Stomach (tissue), 8 donors: ENCODE measurements at regions not wholly inside any gene's neighbourhood (a gene's known extent, or its start where the extent isn't known, plus 50 kb on each side); places are given as distances from the start of the nearest gene placed in this dataset.

Source experiments
- DNase-seq, 2 donors: peaks; one replicate each; pipeline versions ENCODE4 v3.0.0 to v3.0.0-alpha.2; 2013 to 2019
- H3K27ac ChIP-seq, 5 donors: fragments of 200-600 bp in 4 of 5; sonication (generic) in 4 of 5; one replicate each; pipeline ENCODE4 v1.5.1; 2013 to 2019; ENCODE audit warnings: mild to moderate bottlenecking in 1 of 5, moderate library complexity in 1 of 5
- H3K27me3 ChIP-seq, 3 donors: fragments of 200-600 bp; sonication (generic); one replicate each; pipeline ENCODE4 v1.5.1; 2017 to 2019; ENCODE audit warnings: mixed run types in 1 of 3
- H3K36me3 ChIP-seq, 4 donors: fragments of 200-600 bp; sonication (generic); 1 replicate in 3 of 4; 2 replicates in 1 of 4; pipeline ENCODE4 v1.5.1; 2016 to 2019
- H3K4me1 ChIP-seq, 4 donors: fragments of 200-600 bp; sonication (generic); one replicate each; pipeline ENCODE4 v1.5.1; 2016 to 2019
- H3K4me3 ChIP-seq, 4 donors: fragments of 200-600 bp; sonication (generic) in 3 of 4; one replicate each; pipeline ENCODE4 v1.5.1; 2016 to 2019; ENCODE audit warnings: mild to moderate bottlenecking in 1 of 4
- H3K9me3 ChIP-seq, 4 donors: fragments of 200-600 bp; sonication (generic); one replicate each; pipeline ENCODE4 v1.5.1; 2016 to 2019
- EP300 ChIP-seq: sonication (generic); formaldehyde crosslinking; IDR thresholded peaks from one replicate; pipeline ENCODE4 v1.6.1; 2017; ENCODE audit warnings: antibody characterized with exemption
- POLR2A ChIP-seq, 4 donors: fragments of 450-650 bp; IDR thresholded peaks; one replicate each; pipeline ENCODE4 v1.6.1; 2016; ENCODE audit warnings: antibody characterized with exemption in 4 of 4, control low read depth in 2 of 4, mild to moderate bottlenecking in 1 of 4, moderate library complexity in 1 of 4
- POLR2AphosphoS5 ChIP-seq, 3 donors: sonication (generic); formaldehyde crosslinking; IDR thresholded peaks; one replicate each; pipeline ENCODE4 v1.6.1; 2016; ENCODE audit warnings: antibody characterized with exemption in 3 of 3
- WGBS, 5 donors: extraction: QIAGEN DNeasy Blood & Tissue Kit in 3 of 5; methylation state at CpG; one replicate each; pipeline versions ENCODE4 v1.1.5 to v1.1.7; 2013 to 2018; 5-methylcytosine and 5-hydroxymethylcytosine counted together
- intact Hi-C: fragments of 100-400 bp; cut with DNase I; formaldehyde crosslinking; loops from one replicate; pipeline ENCODE4 v1.15.1; 2023; ENCODE audit warnings: low total_unique reads
- TF ChIP-seq, protein P1 (sequence below), 7 experiments: fragments of 450-650 bp in 4 of 7; fragments of 200-600 bp in 3 of 7; sonication (generic) in 3 of 7; IDR thresholded peaks; one replicate each; pipeline ENCODE4 v1.5.1; 2016 to 2019; ENCODE audit warnings: antibody characterized with exemption in 7 of 7, control low read depth in 2 of 7, mild to moderate bottlenecking in 1 of 7
- donor health status: healthy with polysubstance abuse.
- donor health status: Bipolar disorder and iron deficiency.
- donor health status: healthy.

DNA sequence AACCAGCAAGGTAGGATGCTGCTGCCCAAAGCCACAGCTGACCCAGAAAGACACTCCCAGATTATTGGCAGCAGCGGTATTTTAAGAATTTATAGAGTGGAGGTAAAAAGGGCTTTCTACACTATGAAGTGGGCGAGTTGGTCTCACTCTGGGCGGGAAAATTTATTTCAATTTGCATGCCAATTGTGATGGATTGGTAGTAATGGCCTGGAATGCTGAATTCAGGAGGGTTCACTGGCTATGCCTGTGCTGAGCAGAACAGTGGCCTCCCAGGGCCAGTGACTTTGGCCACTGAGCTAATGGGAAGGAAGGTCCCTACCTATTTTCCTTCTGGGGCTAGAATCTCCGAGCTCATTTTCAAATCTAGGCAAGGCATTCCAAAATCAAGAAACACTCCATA is 243.5 kb downstream of the TSHZ3 start:
- Histone ChIP-seq H3K27me3 (peaks cover 0 to 28% (median 0%) of the 10 kb centered on the region in 3 donors), H3K36me3 (no peaks in the 10 kb centered on the region), H3K27ac (no peak overlapping the region), H3K4me3 (no peak overlapping the region), H3K9me3 (no peaks in the 10 kb centered on the region), H3K4me1 (peaks cover 0 to 4% (median 0%) of the 10 kb centered on the region in 4 donors)
- no peak for DNase-seq
- intact Hi-C loops, result no loop called here
- no peak for TF ChIP-seq EP300
- no peak for TF ChIP-seq POLR2A (IDR thresholded peaks at IDR 0.05)
- no peak for TF ChIP-seq POLR2AphosphoS5 (IDR thresholded peaks at IDR 0.05)
- TF ChIP-seq, protein P1, sequence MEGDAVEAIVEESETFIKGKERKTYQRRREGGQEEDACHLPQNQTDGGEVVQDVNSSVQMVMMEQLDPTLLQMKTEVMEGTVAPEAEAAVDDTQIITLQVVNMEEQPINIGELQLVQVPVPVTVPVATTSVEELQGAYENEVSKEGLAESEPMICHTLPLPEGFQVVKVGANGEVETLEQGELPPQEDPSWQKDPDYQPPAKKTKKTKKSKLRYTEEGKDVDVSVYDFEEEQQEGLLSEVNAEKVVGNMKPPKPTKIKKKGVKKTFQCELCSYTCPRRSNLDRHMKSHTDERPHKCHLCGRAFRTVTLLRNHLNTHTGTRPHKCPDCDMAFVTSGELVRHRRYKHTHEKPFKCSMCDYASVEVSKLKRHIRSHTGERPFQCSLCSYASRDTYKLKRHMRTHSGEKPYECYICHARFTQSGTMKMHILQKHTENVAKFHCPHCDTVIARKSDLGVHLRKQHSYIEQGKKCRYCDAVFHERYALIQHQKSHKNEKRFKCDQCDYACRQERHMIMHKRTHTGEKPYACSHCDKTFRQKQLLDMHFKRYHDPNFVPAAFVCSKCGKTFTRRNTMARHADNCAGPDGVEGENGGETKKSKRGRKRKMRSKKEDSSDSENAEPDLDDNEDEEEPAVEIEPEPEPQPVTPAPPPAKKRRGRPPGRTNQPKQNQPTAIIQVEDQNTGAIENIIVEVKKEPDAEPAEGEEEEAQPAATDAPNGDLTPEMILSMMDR (IDR thresholded peaks at IDR 0.05), result no peak
- 74 to 83% (median 79%) methylated on average over 4 of the region's 4 CpGs for WGBS, 5 donors

GRCh38 chr19:31104451-31104850 is 244.8 kb downstream of the TSHZ3 start:
- no peak overlapping the region for H3K27ac ChIP-seq
- WGBS, 5 donors, result 77 to 81% (median 77%) methylated on average over 10 of the region's 10 CpGs
- H3K9me3 ChIP-seq, result no peaks in the 10 kb centered on the region
- no peak for TF ChIP-seq POLR2AphosphoS5 (IDR thresholded peaks at IDR 0.05)
- TF ChIP-seq POLR2A (IDR thresholded peaks at IDR 0.05), result no peak
- TF ChIP-seq, protein P1 (IDR thresholded peaks at IDR 0.05), result no peak
- TF ChIP-seq EP300, result no peak
- peaks cover 0 to 17% (median 0%) of the 10 kb centered on the region in 3 donors for H3K27me3 ChIP-seq
- no peaks in the 10 kb centered on the region for H3K36me3 ChIP-seq
- intact Hi-C loops, result no loop called here
- no peak for DNase-seq
- H3K4me3 ChIP-seq, result no peak overlapping the region
- peaks cover 0 to 9% (median 0%) of the 10 kb centered on the region in 4 donors for H3K4me1 ChIP-seq

DNA sequence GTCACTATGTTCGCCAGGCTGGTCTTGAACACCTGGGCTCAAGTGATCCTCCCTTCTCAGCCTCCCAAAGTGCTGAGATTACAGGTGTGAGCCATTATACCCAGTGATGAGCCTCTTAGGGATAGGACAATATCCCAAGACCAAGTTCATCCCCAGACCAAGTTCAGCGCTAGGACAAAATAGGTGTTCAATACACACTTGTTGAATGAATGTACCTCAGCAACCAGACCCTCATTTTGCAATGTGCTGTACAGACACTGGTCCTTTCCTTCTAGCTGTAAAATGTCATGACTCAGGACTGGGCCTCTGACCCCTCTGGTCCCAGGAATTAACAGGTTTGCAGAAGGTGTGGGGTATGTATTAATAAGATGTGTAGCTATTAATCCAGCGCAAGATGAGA is 246.0 kb downstream of the TSHZ3 start:
- Histone ChIP-seq H3K27ac (no peak overlapping the region), H3K27me3 (peaks cover 0 to 5% (median 0%) of the 10 kb centered on the region in 3 donors), H3K9me3 (no peaks in the 10 kb centered on the region), H3K36me3 (no peaks in the 10 kb centered on the region), H3K4me3 (no peak overlapping the region), H3K4me1 (peaks cover 0 to 9% (median 0%) of the 10 kb centered on the region in 4 donors)
- no peak for DNase-seq
- 92 to 99% (median 97%) methylated on average over 3 of the region's 3 CpGs for WGBS, 5 donors
- TF ChIP-seq, protein P1 (IDR thresholded peaks at IDR 0.05), result no peak
- intact Hi-C loops, result no loop called here

DNA sequence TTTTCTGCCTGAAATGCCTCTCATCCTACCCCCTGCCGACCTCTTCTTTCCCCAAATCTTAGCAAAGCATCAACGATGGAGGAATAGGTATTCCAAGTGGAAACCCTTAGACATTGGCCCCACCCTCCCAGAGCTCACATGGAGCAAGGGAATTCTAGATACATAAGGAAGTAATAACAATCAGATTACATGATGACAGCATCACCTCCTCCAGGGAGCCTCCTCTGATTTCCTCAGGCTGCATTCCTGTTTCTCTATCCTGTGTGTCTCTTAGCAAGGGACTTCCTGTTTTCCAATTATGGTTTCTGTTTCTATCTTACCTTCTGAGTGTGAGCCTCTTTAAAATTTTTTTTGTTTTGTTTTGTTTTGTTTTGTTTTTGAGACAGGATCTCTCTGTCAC is 246.6 kb downstream of the TSHZ3 start:
- H3K27me3 ChIP-seq, result no peaks in the 10 kb centered on the region
- intact Hi-C loops, result no loop called here
- H3K27ac ChIP-seq, result no peak overlapping the region
- H3K4me3 ChIP-seq, result no peak overlapping the region
- WGBS, 5 donors, result 67 to 84% (median 73%) methylated on average over 2 of the region's 2 CpGs
- TF ChIP-seq POLR2AphosphoS5 (IDR thresholded peaks at IDR 0.05), result no peak
- TF ChIP-seq, protein P1 (IDR thresholded peaks at IDR 0.05), result no peak
- no peak for TF ChIP-seq POLR2A (IDR thresholded peaks at IDR 0.05)
- no peak for TF ChIP-seq EP300
- no peaks in the 10 kb centered on the region for H3K36me3 ChIP-seq
- DNase-seq, result no peak
- H3K9me3 ChIP-seq, result no peaks in the 10 kb centered on the region
- H3K4me1 ChIP-seq, result peaks cover 0 to 9% (median 0%) of the 10 kb centered on the region in 4 donors
